SK-N-SH (cell line): ENCODE measurements at regions not wholly inside any gene's neighbourhood (a gene's known extent, or its start where the extent isn't known, plus 50 kb on each side); places are given as distances from the start of the nearest gene placed in this dataset.

ENCODE experiments used
- CTCF ChIA-PET: fragments of 300-600, 350-600 bp; formaldehyde crosslinking; extraction: SDS; loops from one replicate; lab custom pipeline; 2021; lab: Yijun Ruan, JAX
- POLR2A ChIA-PET: fragments of 350-600 bp; sonication (Branson Sonifier 250); formaldehyde crosslinking; extraction: SDS; loops from one replicate; lab custom pipeline; 2020; ENCODE audit warnings: antibody characterized with exemption, inconsistent platforms; lab: Yijun Ruan, JAX
- DNase-seq: peaks from one replicate; pipeline ENCODE4 v3.0.0; 2012
- H2AFZ ChIP-seq: fragments of 200-600 bp; sonication (generic); 2 replicates; pipeline ENCODE4 v1.8.1; 2016; ENCODE audit warnings: antibody characterized with exemption, mild to moderate bottlenecking, low read depth
- H3F3A ChIP-seq: fragments of 200-600 bp; sonication (generic); replicated peaks from 2 replicates; pipeline ENCODE3; 2016; ENCODE audit warnings: antibody characterized with exemption, mild to moderate bottlenecking; ENCODE audit not compliant: insufficient read depth
- H3K27ac ChIP-seq, 2 experiments: fragments of 200-500 bp in 1 of 2; fragments of 200-600 bp in 1 of 2; sonication (Bioruptor generic) in 1 of 2; sonication (generic), shearing (Covaris generic) in 1 of 2; 2 replicates each; pipeline versions ENCODE4 v1.5.1 to v1.6.1; 2014 to 2016; ENCODE audit warnings: low read depth in 2 of 2, inconsistent platforms in 1 of 2, low read length in 1 of 2, mild to moderate bottlenecking in 1 of 2, mixed read lengths in 1 of 2
- H3K27me3 ChIP-seq: fragments of 200-600 bp; sonication (generic), shearing (Covaris generic); 2 replicates; pipeline ENCODE4 v1.6.1; 2016; ENCODE audit warnings: mixed run types; ENCODE audit not compliant: insufficient read depth
- H3K36me3 ChIP-seq, 2 experiments: fragments of 200-500 bp in 1 of 2; fragments of 200-600 bp in 1 of 2; sonication (Bioruptor generic) in 1 of 2; sonication (generic) in 1 of 2; replicated peaks in 1 of 2; 2 replicates each; pipeline versions ENCODE3 to v1.5.1; 2014 to 2016; ENCODE audit warnings: low read length in 1 of 2, mild to moderate bottlenecking in 1 of 2; ENCODE audit not compliant: insufficient read depth in 2 of 2, control insufficient read depth in 1 of 2
- H3K4me1 ChIP-seq, 2 experiments: fragments of 200-500 bp in 1 of 2; fragments of 200-600 bp in 1 of 2; sonication (Bioruptor generic) in 1 of 2; sonication (generic), shearing (Covaris generic) in 1 of 2; 2 replicates each; pipeline versions ENCODE4 v1.5.1 to v1.6.1; 2014 to 2016; ENCODE audit warnings: low read depth in 1 of 2, low read length in 1 of 2, mixed run types in 1 of 2; ENCODE audit not compliant: insufficient read depth in 2 of 2, control insufficient read depth in 1 of 2
- H3K4me2 ChIP-seq: fragments of 200-600 bp; sonication (generic), shearing (Covaris generic); 2 replicates; pipeline ENCODE4 v1.6.1; 2017; ENCODE audit warnings: mixed run types
- H3K4me3 ChIP-seq, 2 experiments: fragments of 200-500 bp in 1 of 2; fragments of 200-600 bp in 1 of 2; sonication (Bioruptor generic) in 1 of 2; sonication (generic), shearing (Covaris generic) in 1 of 2; 2 replicates each; pipeline versions ENCODE4 v1.5.1 to v1.8.1; 2014 to 2016; ENCODE audit warnings: low read depth in 2 of 2, inconsistent platforms in 1 of 2, low read length in 1 of 2, mild to moderate bottlenecking in 1 of 2, mixed read lengths in 1 of 2, moderate library complexity in 1 of 2
- H3K79me2 ChIP-seq: fragments of 200-600 bp; sonication (generic); 2 replicates; pipeline ENCODE4 v1.8.1; 2017; ENCODE audit warnings: mild to moderate bottlenecking; ENCODE audit not compliant: insufficient read depth
- H3K9ac ChIP-seq: fragments of 200-600 bp; sonication (generic); 2 replicates; pipeline ENCODE4 v1.6.1; 2017; ENCODE audit warnings: mixed run types
- H3K9me2 ChIP-seq: fragments of 200-600 bp; sonication (generic); 2 replicates; pipeline ENCODE4 v1.6.1; 2017; ENCODE audit warnings: mixed run types
- H3K9me3 ChIP-seq: fragments of 200-600 bp; sonication (generic); 2 replicates; pipeline ENCODE4 v1.6.1; 2017; ENCODE audit warnings: mixed run types, mild to moderate bottlenecking, moderate library complexity
- H4K20me1 ChIP-seq: fragments of 200-600 bp; sonication (generic); 2 replicates; pipeline ENCODE4 v1.6.1; 2017; ENCODE audit warnings: mild to moderate bottlenecking, mixed run types; ENCODE audit not compliant: insufficient read depth
- CHD2 ChIP-seq: fragments of 150-350 bp; IDR thresholded peaks from 2 replicates; pipeline ENCODE4 v1.6.1; 2018; ENCODE audit warnings: low read length; ENCODE audit not compliant: partially characterized antibody
- EP300 ChIP-seq, 2 experiments: IDR thresholded peaks; 2 replicates each; pipeline versions ENCODE4 v1.4.0 to v1.6.1; 2012; ENCODE audit warnings: borderline replicate concordance in 1 of 2, low read depth in 1 of 2, low read length in 1 of 2
- EZH2phosphoT487 ChIP-seq: fragments of 200-600 bp; sonication (generic); IDR thresholded peaks from 2 replicates; pipeline ENCODE4 v1.6.1; 2017; ENCODE audit warnings: low read depth, mixed run types, mild to moderate bottlenecking, antibody characterized with exemption, moderate library complexity, borderline replicate concordance
- FOXM1 ChIP-seq: IDR thresholded peaks from 2 replicates; pipeline ENCODE4 v1.4.0; 2012; ENCODE audit warnings: low read depth, mild to moderate bottlenecking
- JUND ChIP-seq: IDR thresholded peaks from 2 replicates; pipeline ENCODE4 v1.4.0; 2012
- MXI1 ChIP-seq: IDR thresholded peaks from 2 replicates; pipeline ENCODE4 v1.6.1; 2012; ENCODE audit warnings: mild to moderate bottlenecking, low read depth, low read length, improper control_type of control experiment
- NFIC ChIP-seq: IDR thresholded peaks from 2 replicates; pipeline ENCODE4 v1.4.0; 2012; ENCODE audit warnings: borderline replicate concordance
- RCOR1 ChIP-seq: fragments of 150-350 bp; IDR thresholded peaks from 2 replicates; pipeline ENCODE4 v1.6.1; 2017; ENCODE audit warnings: antibody characterized with exemption, low read length
- RFX5 ChIP-seq: IDR thresholded peaks from 2 replicates; pipeline ENCODE4 v1.6.1; 2012; ENCODE audit warnings: mild to moderate bottlenecking, improper control_type of control experiment, low read length
- RXRA ChIP-seq: IDR thresholded peaks from 2 replicates; pipeline ENCODE4 v1.4.0; 2012; ENCODE audit warnings: low read depth, mild to moderate bottlenecking, borderline replicate concordance
- SIN3A ChIP-seq: IDR thresholded peaks from 2 replicates; pipeline ENCODE4 v1.6.1; 2012; ENCODE audit warnings: low read depth, mild to moderate bottlenecking, low read length, moderate library complexity, borderline replicate concordance
- SMC3 ChIP-seq: IDR thresholded peaks from 2 replicates; pipeline ENCODE4 v1.6.1; 2012; ENCODE audit warnings: low read depth, low read length, improper control_type of control experiment
- TAF1 ChIP-seq: IDR thresholded peaks from 2 replicates; pipeline ENCODE4 v1.6.1; 2012; ENCODE audit warnings: low read depth, mild to moderate bottlenecking, low read length, moderate library complexity, borderline replicate concordance
- TCF12 ChIP-seq: IDR thresholded peaks from 2 replicates; pipeline ENCODE4 v1.4.0; 2012
- YY1 ChIP-seq: IDR thresholded peaks from 2 replicates; pipeline ENCODE4 v1.4.0; 2012; ENCODE audit warnings: low read depth, mild to moderate bottlenecking
- WGBS: methylation state at CpG from one replicate; pipeline ENCODE4 v1.1.6; 2017; ENCODE audit warnings: low lambda C conversion rate; 5-methylcytosine and 5-hydroxymethylcytosine counted together
- TF ChIP-seq, protein P1 (sequence below): IDR thresholded peaks from 2 replicates; pipeline ENCODE4 v1.4.0; 2012; ENCODE audit warnings: low read depth, borderline replicate concordance
- TF ChIP-seq, protein P2 (sequence below): fragments of 200-600 bp; sonication (generic); IDR thresholded peaks from 2 replicates; pipeline ENCODE4 v1.6.1; 2017; ENCODE audit warnings: antibody characterized with exemption, mild to moderate bottlenecking, moderate library complexity
- TF ChIP-seq, protein P3 (sequence below): fragments of 150-350 bp; IDR thresholded peaks from 2 replicates; pipeline ENCODE4 v1.6.1; 2016; ENCODE audit warnings: mild to moderate bottlenecking, low read depth, low read length
- TF ChIP-seq, protein P4 (sequence below): IDR thresholded peaks from 2 replicates; pipeline ENCODE4 v1.4.0; 2012; ENCODE audit warnings: low read depth, borderline replicate concordance
- TF ChIP-seq, protein P5 (sequence below): IDR thresholded peaks from 2 replicates; pipeline ENCODE4; 2012

DNA sequence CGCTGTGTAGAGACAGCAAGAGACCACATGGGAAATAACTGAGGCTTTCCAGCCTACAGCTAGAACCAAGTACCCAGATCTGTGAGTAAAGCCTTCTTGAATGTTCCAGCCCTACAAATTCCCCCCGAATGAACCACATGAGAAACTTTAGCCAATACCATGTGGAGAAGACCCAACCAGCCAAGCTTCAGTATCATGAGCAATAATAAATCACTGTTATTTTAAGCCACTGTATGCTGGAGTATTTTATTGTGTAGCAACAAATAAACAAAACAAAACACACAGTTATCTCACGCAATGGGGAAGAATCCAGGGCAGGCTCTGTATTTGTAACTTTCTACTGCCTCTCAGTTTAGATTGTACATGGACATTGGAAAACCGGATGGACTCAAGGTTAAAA, 426.2 kb downstream of the CDH11 start:
- no peaks in the 10 kb centered on the region; a peak in 1 of 4 replicates for H3K4me1 ChIP-seq
- CTCF ChIA-PET = no interaction called here
- POLR2A ChIA-PET = no interaction called here
- no peaks in the 10 kb centered on the region for H3K27me3 ChIP-seq
- H3K4me3 ChIP-seq = no peak overlapping the region
- H2AFZ ChIP-seq = no peak overlapping the region
- no peak for DNase-seq
- no peak overlapping the region for H3K9ac ChIP-seq
- H3K79me2 ChIP-seq = no peaks in the 10 kb centered on the region
- TF ChIP-seq TCF12 = no peak
- TF ChIP-seq, protein P1, sequence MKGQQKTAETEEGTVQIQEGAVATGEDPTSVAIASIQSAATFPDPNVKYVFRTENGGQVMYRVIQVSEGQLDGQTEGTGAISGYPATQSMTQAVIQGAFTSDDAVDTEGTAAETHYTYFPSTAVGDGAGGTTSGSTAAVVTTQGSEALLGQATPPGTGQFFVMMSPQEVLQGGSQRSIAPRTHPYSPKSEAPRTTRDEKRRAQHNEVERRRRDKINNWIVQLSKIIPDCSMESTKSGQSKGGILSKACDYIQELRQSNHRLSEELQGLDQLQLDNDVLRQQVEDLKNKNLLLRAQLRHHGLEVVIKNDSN = no peak
- no peak for TF ChIP-seq TAF1
- no peak for TF ChIP-seq SIN3A
- no peak for TF ChIP-seq FOXM1
- TF ChIP-seq, protein P2, sequence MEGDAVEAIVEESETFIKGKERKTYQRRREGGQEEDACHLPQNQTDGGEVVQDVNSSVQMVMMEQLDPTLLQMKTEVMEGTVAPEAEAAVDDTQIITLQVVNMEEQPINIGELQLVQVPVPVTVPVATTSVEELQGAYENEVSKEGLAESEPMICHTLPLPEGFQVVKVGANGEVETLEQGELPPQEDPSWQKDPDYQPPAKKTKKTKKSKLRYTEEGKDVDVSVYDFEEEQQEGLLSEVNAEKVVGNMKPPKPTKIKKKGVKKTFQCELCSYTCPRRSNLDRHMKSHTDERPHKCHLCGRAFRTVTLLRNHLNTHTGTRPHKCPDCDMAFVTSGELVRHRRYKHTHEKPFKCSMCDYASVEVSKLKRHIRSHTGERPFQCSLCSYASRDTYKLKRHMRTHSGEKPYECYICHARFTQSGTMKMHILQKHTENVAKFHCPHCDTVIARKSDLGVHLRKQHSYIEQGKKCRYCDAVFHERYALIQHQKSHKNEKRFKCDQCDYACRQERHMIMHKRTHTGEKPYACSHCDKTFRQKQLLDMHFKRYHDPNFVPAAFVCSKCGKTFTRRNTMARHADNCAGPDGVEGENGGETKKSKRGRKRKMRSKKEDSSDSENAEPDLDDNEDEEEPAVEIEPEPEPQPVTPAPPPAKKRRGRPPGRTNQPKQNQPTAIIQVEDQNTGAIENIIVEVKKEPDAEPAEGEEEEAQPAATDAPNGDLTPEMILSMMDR = no peak
- TF ChIP-seq RXRA = no peak
- TF ChIP-seq YY1 = no peak
- TF ChIP-seq, protein P3, sequence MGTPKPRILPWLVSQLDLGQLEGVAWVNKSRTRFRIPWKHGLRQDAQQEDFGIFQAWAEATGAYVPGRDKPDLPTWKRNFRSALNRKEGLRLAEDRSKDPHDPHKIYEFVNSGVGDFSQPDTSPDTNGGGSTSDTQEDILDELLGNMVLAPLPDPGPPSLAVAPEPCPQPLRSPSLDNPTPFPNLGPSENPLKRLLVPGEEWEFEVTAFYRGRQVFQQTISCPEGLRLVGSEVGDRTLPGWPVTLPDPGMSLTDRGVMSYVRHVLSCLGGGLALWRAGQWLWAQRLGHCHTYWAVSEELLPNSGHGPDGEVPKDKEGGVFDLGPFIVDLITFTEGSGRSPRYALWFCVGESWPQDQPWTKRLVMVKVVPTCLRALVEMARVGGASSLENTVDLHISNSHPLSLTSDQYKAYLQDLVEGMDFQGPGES = no peak
- TF ChIP-seq JUND = no peak
- no peak for TF ChIP-seq RCOR1
- no peak overlapping the region for H3K27ac ChIP-seq
- 90% methylated on average over 4 of the region's 4 CpGs for WGBS
- H3K9me2 ChIP-seq = no peaks in the 10 kb centered on the region
- H3F3A ChIP-seq = peaks cover 9% of the 10 kb centered on the region
- H4K20me1 ChIP-seq = no peaks in the 10 kb centered on the region
- no peaks in the 10 kb centered on the region for H3K9me3 ChIP-seq
- H3K4me2 ChIP-seq = no peak overlapping the region
- no peaks in the 10 kb centered on the region for H3K36me3 ChIP-seq

DNA sequence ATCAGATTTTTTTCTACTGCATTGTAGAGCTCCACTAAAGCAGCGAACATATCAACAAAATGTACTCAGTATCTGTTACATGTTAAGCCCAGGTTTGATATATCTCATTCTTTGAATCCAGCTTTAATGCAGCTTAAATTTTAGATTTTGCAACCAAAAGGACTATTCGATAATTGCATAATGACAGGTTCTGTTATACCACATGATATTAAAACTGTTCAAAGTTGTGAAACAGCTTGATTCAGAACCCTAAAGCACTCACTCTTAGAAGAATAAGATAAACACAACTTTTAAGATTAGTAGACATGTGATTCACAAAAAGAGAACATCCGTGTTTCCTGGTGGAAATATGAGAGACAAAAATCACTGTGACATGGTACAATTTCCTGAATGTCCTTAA, 427.9 kb downstream of the CDH11 start:
- WGBS = 58% methylated on average over 3 of the region's 3 CpGs
- Histone ChIP-seq H3K4me3 (no peak overlapping the region), H4K20me1 (no peaks in the 10 kb centered on the region), H3K9ac (no peak overlapping the region), H3K79me2 (no peaks in the 10 kb centered on the region), H3K27ac (peak overlapping the region in 1 of 2 experiments; percentile 23; a peak in 2 of 4 replicates), H3F3A (peaks cover 9% of the 10 kb centered on the region), H3K4me2 (no peak overlapping the region), H3K9me2 (no peaks in the 10 kb centered on the region), H3K27me3 (no peaks in the 10 kb centered on the region), H3K4me1 (no peaks in the 10 kb centered on the region; a peak in 1 of 4 replicates), H2AFZ (peak overlapping the region; percentile 55; the same call in 1 of the 2 replicates), H3K36me3 (no peaks in the 10 kb centered on the region), H3K9me3 (no peaks in the 10 kb centered on the region)
- TF ChIP-seq NFIC (no peak), MXI1 (no peak), YY1 (no peak), RFX5 (no peak), SIN3A (no peak), EZH2phosphoT487 (no peak), EP300 (IDR thresholded peaks at IDR 0.05; ENCODE audit: borderline replicate concordance in 1 of 2, low read depth in 1 of 2, low read length in 1 of 2) (no peak), CHD2 (no peak), TAF1 (no peak), SMC3 (no peak)
- TF ChIP-seq, protein P4, sequence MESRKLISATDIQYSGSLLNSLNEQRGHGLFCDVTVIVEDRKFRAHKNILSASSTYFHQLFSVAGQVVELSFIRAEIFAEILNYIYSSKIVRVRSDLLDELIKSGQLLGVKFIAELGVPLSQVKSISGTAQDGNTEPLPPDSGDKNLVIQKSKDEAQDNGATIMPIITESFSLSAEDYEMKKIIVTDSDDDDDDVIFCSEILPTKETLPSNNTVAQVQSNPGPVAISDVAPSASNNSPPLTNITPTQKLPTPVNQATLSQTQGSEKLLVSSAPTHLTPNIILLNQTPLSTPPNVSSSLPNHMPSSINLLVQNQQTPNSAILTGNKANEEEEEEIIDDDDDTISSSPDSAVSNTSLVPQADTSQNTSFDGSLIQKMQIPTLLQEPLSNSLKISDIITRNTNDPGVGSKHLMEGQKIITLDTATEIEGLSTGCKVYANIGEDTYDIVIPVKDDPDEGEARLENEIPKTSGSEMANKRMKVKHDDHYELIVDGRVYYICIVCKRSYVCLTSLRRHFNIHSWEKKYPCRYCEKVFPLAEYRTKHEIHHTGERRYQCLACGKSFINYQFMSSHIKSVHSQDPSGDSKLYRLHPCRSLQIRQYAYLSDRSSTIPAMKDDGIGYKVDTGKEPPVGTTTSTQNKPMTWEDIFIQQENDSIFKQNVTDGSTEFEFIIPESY = no peak
- TF ChIP-seq, protein P3 = no peak
- TF ChIP-seq, protein P5, sequence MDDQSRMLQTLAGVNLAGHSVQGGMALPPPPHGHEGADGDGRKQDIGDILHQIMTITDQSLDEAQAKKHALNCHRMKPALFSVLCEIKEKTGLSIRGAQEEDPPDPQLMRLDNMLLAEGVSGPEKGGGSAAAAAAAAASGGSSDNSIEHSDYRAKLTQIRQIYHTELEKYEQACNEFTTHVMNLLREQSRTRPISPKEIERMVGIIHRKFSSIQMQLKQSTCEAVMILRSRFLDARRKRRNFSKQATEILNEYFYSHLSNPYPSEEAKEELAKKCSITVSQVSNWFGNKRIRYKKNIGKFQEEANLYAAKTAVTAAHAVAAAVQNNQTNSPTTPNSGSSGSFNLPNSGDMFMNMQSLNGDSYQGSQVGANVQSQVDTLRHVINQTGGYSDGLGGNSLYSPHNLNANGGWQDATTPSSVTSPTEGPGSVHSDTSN = no peak
- ChIA-PET POLR2A (no interaction called here), CTCF (no interaction called here)
- no peak for DNase-seq
